PFSK-1 (cell line): ENCODE measurements at regions not wholly inside any gene's neighbourhood (a gene's known extent, or its start where the extent isn't known, plus 50 kb on each side); places are given as distances from the start of the nearest gene placed in this dataset.

Source experiments
- FOXP2 ChIP-seq: optimal IDR thresholded peaks from 2 replicates; pipeline ENCODE3; 2011; ENCODE audit warnings: borderline replicate concordance, control low read depth, inconsistent platforms; ENCODE audit not compliant: insufficient read depth; ENCODE audit errors: extremely low read length, extremely low read depth
- POLR2AphosphoS5 ChIP-seq: IDR thresholded peaks from 2 replicates; pipeline ENCODE4 v1.6.1; 2012; ENCODE audit warnings: low read depth, mild to moderate bottlenecking, control low read depth, low read length, moderate library complexity
- SIN3A ChIP-seq: IDR thresholded peaks from 2 replicates; pipeline ENCODE4 v1.6.1; 2012; ENCODE audit warnings: mild to moderate bottlenecking, low read length, moderate library complexity, borderline replicate concordance; ENCODE audit not compliant: insufficient read depth
- TAF1 ChIP-seq: IDR thresholded peaks from 2 replicates; pipeline ENCODE4 v1.6.1; 2012; ENCODE audit warnings: low read length, control low read depth, borderline replicate concordance; ENCODE audit not compliant: insufficient read depth
- TF ChIP-seq, protein P1 (sequence below), 2 experiments: IDR thresholded peaks; 2 replicates each; pipeline versions ENCODE4 v1.6.1 to v1.8.0; 2011 to 2012; ENCODE audit warnings: low read depth in 2 of 2, low read length in 2 of 2, control low read depth in 1 of 2, inconsistent platforms in 1 of 2, mild to moderate bottlenecking in 1 of 2, moderate library complexity in 1 of 2; ENCODE audit not compliant: insufficient read depth in 1 of 2

GRCh38 chr4:20626326-20627005 is 73.8 kb upstream of the PACRGL start:
- TF ChIP-seq SIN3A (no peak), POLR2AphosphoS5 (no peak), FOXP2 (no peak), TAF1 (no peak)
- TF ChIP-seq, protein P1, sequence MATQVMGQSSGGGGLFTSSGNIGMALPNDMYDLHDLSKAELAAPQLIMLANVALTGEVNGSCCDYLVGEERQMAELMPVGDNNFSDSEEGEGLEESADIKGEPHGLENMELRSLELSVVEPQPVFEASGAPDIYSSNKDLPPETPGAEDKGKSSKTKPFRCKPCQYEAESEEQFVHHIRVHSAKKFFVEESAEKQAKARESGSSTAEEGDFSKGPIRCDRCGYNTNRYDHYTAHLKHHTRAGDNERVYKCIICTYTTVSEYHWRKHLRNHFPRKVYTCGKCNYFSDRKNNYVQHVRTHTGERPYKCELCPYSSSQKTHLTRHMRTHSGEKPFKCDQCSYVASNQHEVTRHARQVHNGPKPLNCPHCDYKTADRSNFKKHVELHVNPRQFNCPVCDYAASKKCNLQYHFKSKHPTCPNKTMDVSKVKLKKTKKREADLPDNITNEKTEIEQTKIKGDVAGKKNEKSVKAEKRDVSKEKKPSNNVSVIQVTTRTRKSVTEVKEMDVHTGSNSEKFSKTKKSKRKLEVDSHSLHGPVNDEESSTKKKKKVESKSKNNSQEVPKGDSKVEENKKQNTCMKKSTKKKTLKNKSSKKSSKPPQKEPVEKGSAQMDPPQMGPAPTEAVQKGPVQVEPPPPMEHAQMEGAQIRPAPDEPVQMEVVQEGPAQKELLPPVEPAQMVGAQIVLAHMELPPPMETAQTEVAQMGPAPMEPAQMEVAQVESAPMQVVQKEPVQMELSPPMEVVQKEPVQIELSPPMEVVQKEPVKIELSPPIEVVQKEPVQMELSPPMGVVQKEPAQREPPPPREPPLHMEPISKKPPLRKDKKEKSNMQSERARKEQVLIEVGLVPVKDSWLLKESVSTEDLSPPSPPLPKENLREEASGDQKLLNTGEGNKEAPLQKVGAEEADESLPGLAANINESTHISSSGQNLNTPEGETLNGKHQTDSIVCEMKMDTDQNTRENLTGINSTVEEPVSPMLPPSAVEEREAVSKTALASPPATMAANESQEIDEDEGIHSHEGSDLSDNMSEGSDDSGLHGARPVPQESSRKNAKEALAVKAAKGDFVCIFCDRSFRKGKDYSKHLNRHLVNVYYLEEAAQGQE (IDR thresholded peaks at IDR 0.05; ENCODE audit: insufficient read depth in 1 of 2, low read depth in 2 of 2, low read length in 2 of 2): no peak

DNA sequence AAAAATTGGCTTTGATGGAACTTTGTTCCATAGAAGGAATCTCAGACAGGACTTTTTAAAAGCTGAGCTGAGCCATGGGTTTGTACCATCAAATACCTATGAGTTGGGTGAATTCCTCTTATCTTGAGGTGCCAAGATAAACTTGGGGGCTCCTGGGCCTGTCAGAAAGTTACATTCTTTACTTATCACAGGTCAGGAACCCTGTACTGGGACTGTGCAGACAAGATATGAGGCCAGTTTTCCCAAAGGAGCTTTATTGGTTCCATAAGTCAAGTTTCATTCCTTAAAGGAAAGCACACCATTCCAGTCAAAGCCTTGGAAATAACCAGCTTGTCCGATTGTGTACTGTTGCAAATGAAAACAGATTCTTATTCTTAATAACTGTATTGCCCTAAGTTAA is 72.4 kb upstream of the PACRGL start:
- no peak for TF ChIP-seq POLR2AphosphoS5
- no peak for TF ChIP-seq SIN3A
- TF ChIP-seq, protein P1 (IDR thresholded peaks at IDR 0.05; ENCODE audit: insufficient read depth in 1 of 2, low read depth in 2 of 2, low read length in 2 of 2): no peak
- TF ChIP-seq TAF1: no peak
- TF ChIP-seq FOXP2: no peak

DNA sequence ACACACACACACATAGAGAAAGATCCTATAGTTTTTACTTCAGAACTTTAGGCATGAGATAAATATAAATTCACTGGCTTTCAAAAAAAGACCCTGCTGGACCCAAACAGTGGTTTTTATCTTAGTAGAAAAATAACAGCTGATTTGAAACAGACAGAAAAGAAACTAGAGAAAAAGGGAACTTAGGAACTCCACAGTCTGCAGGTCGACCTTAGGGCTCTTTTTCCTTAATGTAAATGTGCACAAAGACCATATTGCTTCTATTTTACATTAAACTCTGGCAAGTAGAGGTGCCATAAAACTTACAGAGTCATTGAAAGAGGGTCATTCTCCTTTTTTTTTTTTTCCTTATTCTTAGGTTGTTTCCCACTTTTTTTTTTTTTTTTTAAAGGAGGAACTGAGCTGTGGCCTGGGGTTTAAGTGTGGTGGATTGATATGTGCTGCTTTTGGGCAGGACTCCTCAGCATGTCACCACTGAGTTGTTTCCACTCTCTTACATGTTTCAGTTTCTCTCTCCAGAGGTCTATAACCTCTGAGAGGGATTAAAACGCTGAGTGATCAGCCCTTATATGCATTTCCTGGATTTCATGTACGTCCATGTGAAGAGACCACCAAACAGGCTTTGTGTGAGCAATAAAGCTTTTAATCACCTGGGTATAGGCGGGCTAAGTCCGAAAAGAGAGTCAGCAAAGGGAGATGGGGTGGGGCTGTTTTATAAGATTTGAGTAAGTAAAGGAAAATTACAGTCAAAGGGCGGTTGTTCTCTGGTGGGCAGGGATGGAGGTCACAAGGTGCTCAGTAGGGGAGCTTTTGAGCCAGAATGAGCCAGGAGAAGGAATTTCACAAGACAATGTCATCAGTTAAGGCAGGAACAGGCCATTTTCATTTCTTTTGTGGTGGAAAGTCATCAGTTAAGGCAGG is 70.8 kb upstream of the PACRGL start:
- TF ChIP-seq FOXP2: no peak
- TF ChIP-seq TAF1: no peak
- TF ChIP-seq POLR2AphosphoS5: no peak
- no peak for TF ChIP-seq SIN3A
- TF ChIP-seq, protein P1 (IDR thresholded peaks at IDR 0.05; ENCODE audit: insufficient read depth in 1 of 2, low read depth in 2 of 2, low read length in 2 of 2): no peak

GRCh38 chr4:20638825-20639224 is 61.4 kb upstream of the PACRGL start:
- TF ChIP-seq FOXP2 (no peak), POLR2AphosphoS5 (no peak), TAF1 (no peak), SIN3A (no peak)
- TF ChIP-seq, protein P1 (IDR thresholded peaks at IDR 0.05; ENCODE audit: insufficient read depth in 1 of 2, low read depth in 2 of 2, low read length in 2 of 2): no peak
